ENCODE measurements at regions not wholly inside any gene's neighbourhood (a gene's known extent, or its start where the extent isn't known, plus 50 kb on each side); places are given as distances from the start of the nearest gene placed in this dataset.

DNA sequence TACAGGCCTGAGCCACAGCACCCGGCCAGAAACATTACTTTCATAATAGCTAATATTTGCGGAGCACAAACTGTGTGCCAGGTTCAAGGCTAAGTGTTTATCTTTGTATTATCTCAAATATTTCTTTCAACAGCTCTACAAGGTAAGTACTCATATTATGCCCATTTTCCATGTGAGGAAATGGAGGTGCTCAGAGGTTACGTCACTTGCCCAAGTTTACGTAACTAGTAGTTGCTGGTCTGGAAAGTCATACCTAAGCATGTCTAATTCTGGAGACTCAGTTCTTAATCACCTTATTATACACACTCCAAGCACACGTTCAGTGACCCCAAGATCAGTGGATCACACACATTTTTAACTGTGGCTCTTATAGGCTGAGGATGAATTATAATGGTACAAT is 177.5 kb downstream of the OXSM start:
- TF ChIP-seq, protein P1, sequence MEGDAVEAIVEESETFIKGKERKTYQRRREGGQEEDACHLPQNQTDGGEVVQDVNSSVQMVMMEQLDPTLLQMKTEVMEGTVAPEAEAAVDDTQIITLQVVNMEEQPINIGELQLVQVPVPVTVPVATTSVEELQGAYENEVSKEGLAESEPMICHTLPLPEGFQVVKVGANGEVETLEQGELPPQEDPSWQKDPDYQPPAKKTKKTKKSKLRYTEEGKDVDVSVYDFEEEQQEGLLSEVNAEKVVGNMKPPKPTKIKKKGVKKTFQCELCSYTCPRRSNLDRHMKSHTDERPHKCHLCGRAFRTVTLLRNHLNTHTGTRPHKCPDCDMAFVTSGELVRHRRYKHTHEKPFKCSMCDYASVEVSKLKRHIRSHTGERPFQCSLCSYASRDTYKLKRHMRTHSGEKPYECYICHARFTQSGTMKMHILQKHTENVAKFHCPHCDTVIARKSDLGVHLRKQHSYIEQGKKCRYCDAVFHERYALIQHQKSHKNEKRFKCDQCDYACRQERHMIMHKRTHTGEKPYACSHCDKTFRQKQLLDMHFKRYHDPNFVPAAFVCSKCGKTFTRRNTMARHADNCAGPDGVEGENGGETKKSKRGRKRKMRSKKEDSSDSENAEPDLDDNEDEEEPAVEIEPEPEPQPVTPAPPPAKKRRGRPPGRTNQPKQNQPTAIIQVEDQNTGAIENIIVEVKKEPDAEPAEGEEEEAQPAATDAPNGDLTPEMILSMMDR (IDR thresholded peaks at IDR 0.05): no peak
- no peak for TF ChIP-seq POLR2A (IDR thresholded peaks at IDR 0.05)
